IMR-90 (cell line): ENCODE measurements at regions not wholly inside any gene's neighbourhood (a gene's known extent, or its start where the extent isn't known, plus 50 kb on each side); places are given as distances from the start of the nearest gene placed in this dataset.

ENCODE experiments used
- ATAC-seq: fragments of 200-7000 bp; cut with Tn5 transposase; 2 replicates; pipeline ENCODE4 v1.9.1; 2020; ENCODE audit warnings: low read depth, mild to moderate bottlenecking, moderate library complexity
- BruUV-seq: library from RNA; stranded (reverse); fragments of 400-500 nt; replicated peaks from 2 replicates; lab custom pipeline; 2021; lab: Mats Ljungman, UMichigan
- CTCF ChIA-PET: fragments of 300-600 bp; formaldehyde crosslinking; extraction: SDS; loops from one replicate; lab custom pipeline; 2021; ENCODE audit warnings: antibody characterized with exemption; lab: Yijun Ruan, JAX
- POLR2A ChIA-PET: fragments of 300-600 bp; sonication (Branson Sonifier 250); formaldehyde crosslinking; loops from one replicate; lab custom pipeline; 2022; ENCODE audit warnings: antibody characterized with exemption; ENCODE audit not compliant: unreplicated experiment; lab: Charles Lee
- DNase-seq: peaks from one replicate; pipeline ENCODE4 v3.0.0; 2013
- H2AFZ ChIP-seq: replicated peaks from 2 replicates; pipeline ENCODE3; 2013; ENCODE audit warnings: low read length, mild to moderate bottlenecking; ENCODE audit not compliant: poor library complexity
- H2AK5ac ChIP-seq: 2 replicates; pipeline ENCODE4 v1.6.1; 2013; ENCODE audit warnings: low read depth, low read length, inconsistent platforms
- H2AK9ac ChIP-seq: replicated peaks from 2 replicates; pipeline ENCODE3; 2013; ENCODE audit warnings: mild to moderate bottlenecking, low read depth, low read length, moderate library complexity; ENCODE audit not compliant: poor library complexity
- H2BK120ac ChIP-seq: 2 replicates; pipeline ENCODE4 v1.6.1; 2013; ENCODE audit warnings: low read depth, low read length, inconsistent platforms
- H2BK15ac ChIP-seq: 3 replicates; pipeline ENCODE4 v1.6.1; 2013; ENCODE audit warnings: low read depth, low read length, inconsistent platforms
- H2BK20ac ChIP-seq: 2 replicates; pipeline ENCODE4 v1.6.1; 2013; ENCODE audit warnings: low read depth, mild to moderate bottlenecking, inconsistent platforms, low read length, moderate library complexity
- H2BK5ac ChIP-seq: 2 replicates; pipeline ENCODE4 v1.6.1; 2013; ENCODE audit warnings: mild to moderate bottlenecking, low read depth, low read length, inconsistent platforms; ENCODE audit not compliant: poor library complexity, severe bottlenecking
- H3K14ac ChIP-seq: replicated peaks from 2 replicates; pipeline ENCODE4 v1.6.1; 2013; ENCODE audit warnings: low read depth, low read length, inconsistent platforms
- H3K18ac ChIP-seq: 2 replicates; pipeline ENCODE4 v1.6.1; 2013; ENCODE audit warnings: low read depth, low read length, control low read depth
- H3K23ac ChIP-seq: 2 replicates; pipeline ENCODE4 v1.6.1; 2013; ENCODE audit warnings: low read depth, low read length, inconsistent platforms
- H3K27ac ChIP-seq: 2 replicates; pipeline ENCODE4 v1.5.1; 2013; ENCODE audit warnings: mild to moderate bottlenecking, control low read depth, low read length; ENCODE audit not compliant: insufficient read depth
- H3K27me3 ChIP-seq: 2 replicates; pipeline ENCODE4 v1.6.1; 2013; ENCODE audit warnings: low read length; ENCODE audit not compliant: control insufficient read depth, insufficient read depth
- H3K36me3 ChIP-seq: 2 replicates; pipeline ENCODE4 v1.6.1; 2013; ENCODE audit warnings: low read length, mixed read lengths; ENCODE audit not compliant: control insufficient read depth, insufficient read depth
- H3K4ac ChIP-seq: 2 replicates; pipeline ENCODE4 v1.6.1; 2013; ENCODE audit warnings: low read depth, low read length, inconsistent platforms
- H3K4me1 ChIP-seq: 2 replicates; pipeline ENCODE4 v1.6.1; 2013; ENCODE audit warnings: low read length, mixed read lengths; ENCODE audit not compliant: control insufficient read depth, insufficient read depth
- H3K4me2 ChIP-seq: 2 replicates; pipeline ENCODE4 v1.6.1; 2013; ENCODE audit warnings: low read depth, mild to moderate bottlenecking, control low read depth, low read length, moderate library complexity
- H3K4me3 ChIP-seq: 2 replicates; pipeline ENCODE4 v1.5.1; 2013; ENCODE audit warnings: low read depth, mild to moderate bottlenecking, control low read depth, low read length, moderate library complexity; ENCODE audit not compliant: insufficient read depth
- H3K56ac ChIP-seq: 2 replicates; pipeline ENCODE4 v1.6.1; 2013; ENCODE audit warnings: low read length, inconsistent platforms; ENCODE audit not compliant: insufficient read depth; ENCODE audit errors: extremely low read depth
- H3K79me1 ChIP-seq, 2 experiments: 2 replicates each; pipeline ENCODE4 v1.6.1; 2013; ENCODE audit warnings: low read length in 2 of 2, inconsistent platforms in 1 of 2, low read depth in 1 of 2
- H3K9ac ChIP-seq: 2 replicates; pipeline ENCODE4 v1.6.1; 2013; ENCODE audit warnings: low read depth, low read length, control low read depth
- H3K9me1 ChIP-seq: 2 replicates; pipeline ENCODE4 v1.6.1; 2013; ENCODE audit warnings: low read length, inconsistent platforms; ENCODE audit not compliant: insufficient read depth
- H3K9me3 ChIP-seq: 2 replicates; pipeline ENCODE4 v1.6.1; 2013; ENCODE audit warnings: low read length; ENCODE audit not compliant: control insufficient read depth, insufficient read depth
- H4K20me1 ChIP-seq: 2 replicates; pipeline ENCODE4 v1.6.1; 2013; ENCODE audit warnings: low read length, inconsistent platforms; ENCODE audit not compliant: insufficient read depth
- H4K5ac ChIP-seq: 2 replicates; pipeline ENCODE4 v1.6.1; 2013; ENCODE audit warnings: mild to moderate bottlenecking, low read depth, low read length, control low read depth
- H4K8ac ChIP-seq, 2 experiments: 2 replicates each; pipeline ENCODE4 v1.6.1; 2013; ENCODE audit warnings: low read depth in 2 of 2, low read length in 2 of 2, control low read depth in 1 of 2, inconsistent platforms in 1 of 2
- H4K91ac ChIP-seq: 2 replicates; pipeline ENCODE4 v1.6.1; 2013; ENCODE audit warnings: low read depth, low read length, inconsistent platforms; ENCODE audit not compliant: insufficient read depth
- BHLHE40 ChIP-seq: fragments of 150-350 bp; IDR thresholded peaks from 2 replicates; pipeline ENCODE4 v1.6.1; 2016; ENCODE audit warnings: mild to moderate bottlenecking, low read depth, low read length
- CEBPB ChIP-seq: IDR thresholded peaks from 2 replicates; pipeline ENCODE4 v1.6.1; 2012; ENCODE audit warnings: low read depth, low read length, improper control_type of control experiment
- CHD1 ChIP-seq: IDR thresholded peaks from 2 replicates; pipeline ENCODE4 v1.6.1; 2012; ENCODE audit warnings: low read depth, low read length, improper control_type of control experiment
- ELK1 ChIP-seq: fragments of 150-350 bp; IDR thresholded peaks from 2 replicates; pipeline ENCODE4 v1.6.1; 2016; ENCODE audit warnings: low read depth, mild to moderate bottlenecking, low read length, moderate library complexity, borderline replicate concordance
- FOS ChIP-seq: fragments of 150-350 bp; IDR thresholded peaks from 2 replicates; pipeline ENCODE4 v1.6.1; 2016; ENCODE audit warnings: low read depth, low read length
- RCOR1 ChIP-seq: IDR thresholded peaks from 2 replicates; pipeline ENCODE4 v1.6.1; 2012; ENCODE audit warnings: mild to moderate bottlenecking, low read length, improper control_type of control experiment; ENCODE audit not compliant: insufficient replicate concordance
- RFX5 ChIP-seq: IDR thresholded peaks from 2 replicates; pipeline ENCODE4 v1.8.0; 2012; ENCODE audit warnings: low read depth, mild to moderate bottlenecking, low read length, moderate library complexity
- SMC3 ChIP-seq: fragments of 150-350 bp; IDR thresholded peaks from 2 replicates; pipeline ENCODE4 v1.6.1; 2016; ENCODE audit warnings: low read depth, mild to moderate bottlenecking, antibody characterized with exemption, low read length, moderate library complexity
- WGBS, 2 experiments: methylation state at CpG; one replicate each; pipeline versions ENCODE4 v1.1.5 to v1.1.7; 2013; ENCODE audit warnings: missing lambda C conversion rate in 2 of 2; ENCODE audit not compliant: insufficient read length in 1 of 2; ENCODE audit errors: extremely low coverage in 2 of 2; 5-methylcytosine and 5-hydroxymethylcytosine counted together
- dilution Hi-C: fragments of 300-500 bp; cut with HindIII; formaldehyde crosslinking; loops from one replicate; pipeline ENCODE4 v1.14.3; 2018; ENCODE audit warnings: low sequenced_read_pairs; ENCODE audit not compliant: unreplicated experiment
- in situ Hi-C: fragments of 300-500 bp; cut with MboI; formaldehyde crosslinking; loops from 3 replicates; pipeline ENCODE4 v1.14.3; 2019; ENCODE audit warnings: low sequenced_read_pairs, inconsistent platforms, mixed read lengths
- intact Hi-C: fragments of 100-400 bp; cut with micrococcal nuclease; formaldehyde crosslinking; loops from 2 replicates; pipeline ENCODE4 v1.10.0; 2022
- TF ChIP-seq, protein P1 (sequence below): fragments of 150-350 bp; IDR thresholded peaks from 2 replicates; pipeline ENCODE4 v1.6.1; 2017; ENCODE audit warnings: mild to moderate bottlenecking, antibody characterized with exemption, low read length, low read depth

- H2BK15ac ChIP-seq, result no peak overlapping the region
- no peaks in the 10 kb centered on the region for H3K9me1 ChIP-seq
- H3K4me2 ChIP-seq, result no peak overlapping the region
- no peak overlapping the region for H2AK9ac ChIP-seq
- H4K5ac ChIP-seq, result no peak overlapping the region
- no peak for ATAC-seq
- H4K8ac ChIP-seq, result no peak overlapping the region
- H3K23ac ChIP-seq, result no peak overlapping the region
- no peaks in the 10 kb centered on the region for H3K4me1 ChIP-seq
- ChIA-PET CTCF (no interaction called here), POLR2A (no interaction called here)
- no peak overlapping the region for H3K18ac ChIP-seq
- H2BK120ac ChIP-seq, result no peak overlapping the region
- peaks cover 68% of the 10 kb centered on the region for H3K27me3 ChIP-seq
- no peak overlapping the region for H3K9ac ChIP-seq
- TF ChIP-seq FOS (no peak), CHD1 (no peak), SMC3 (no peak), RCOR1 (no peak), ELK1 (no peak), RFX5 (no peak), BHLHE40 (no peak), CEBPB (no peak)
- TF ChIP-seq, protein P1, sequence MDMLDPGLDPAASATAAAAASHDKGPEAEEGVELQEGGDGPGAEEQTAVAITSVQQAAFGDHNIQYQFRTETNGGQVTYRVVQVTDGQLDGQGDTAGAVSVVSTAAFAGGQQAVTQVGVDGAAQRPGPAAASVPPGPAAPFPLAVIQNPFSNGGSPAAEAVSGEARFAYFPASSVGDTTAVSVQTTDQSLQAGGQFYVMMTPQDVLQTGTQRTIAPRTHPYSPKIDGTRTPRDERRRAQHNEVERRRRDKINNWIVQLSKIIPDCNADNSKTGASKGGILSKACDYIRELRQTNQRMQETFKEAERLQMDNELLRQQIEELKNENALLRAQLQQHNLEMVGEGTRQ, result no peak
- no TSS peak for BruUV-seq
- H2AFZ ChIP-seq, result no peak overlapping the region
- no peak overlapping the region for H3K4ac ChIP-seq
- no peak overlapping the region for H3K56ac ChIP-seq
- H3K4me3 ChIP-seq, result no peak overlapping the region
- no peak overlapping the region for H3K27ac ChIP-seq
- dilution Hi-C loops (no loop called here), intact Hi-C loops (no loop called here), in situ Hi-C loops (no loop called here)
- H3K9me3 ChIP-seq, result no peaks in the 10 kb centered on the region
- no peaks in the 10 kb centered on the region for H3K79me1 ChIP-seq
- H2BK20ac ChIP-seq, result no peak overlapping the region
- DNase-seq, result no peak
- no peak overlapping the region for H2AK5ac ChIP-seq
- no peaks in the 10 kb centered on the region for H3K36me3 ChIP-seq
- H2BK5ac ChIP-seq, result no peak overlapping the region
- 86% methylated on average over 7 of the region's 13 CpGs; no CpG with 5 or more reads in 1 of the 2 experiments for WGBS, 2 experiments
- H3K14ac ChIP-seq, result no peak overlapping the region
- no peak overlapping the region for H4K91ac ChIP-seq
- no peaks in the 10 kb centered on the region for H4K20me1 ChIP-seq
Observed at GRCh38 chr7:1295776-1296355, 63.2 kb downstream of the UNCX start.
